ENCODE measurements at regions not wholly inside any gene's neighbourhood (a gene's known extent, or its start where the extent isn't known, plus 50 kb on each side); places are given as distances from the start of the nearest gene placed in this dataset.

- no peak for DNase-seq
Observed at GRCh38 chr2:42850016-42850805, 57.8 kb upstream of the HAAO start.

GRCh38 chr2:42849311-42849710 is 56.9 kb upstream of the HAAO start:
- DNase-seq: no peak

GRCh38 chr2:42848726-42849290 is 56.4 kb upstream of the HAAO start:
- no peak for DNase-seq

- no peak for DNase-seq
Observed at GRCh38 chr2:42848265-42848664, 55.9 kb upstream of the HAAO start.

GRCh38 chr2:42847596-42848151 is 55.3 kb upstream of the HAAO start:
- DNase-seq: no peak

- no peak for DNase-seq
Observed at GRCh38 chr2:42846932-42847595, 54.7 kb upstream of the HAAO start.

- no peak for DNase-seq
Observed at GRCh38 chr2:42846026-42846425, 53.6 kb upstream of the HAAO start.

- DNase-seq: no peak
Observed at GRCh38 chr2:42844901-42845821, 52.8 kb upstream of the HAAO start.

GRCh38 chr2:42844366-42844765 is 52.0 kb upstream of the HAAO start:
- no peak for DNase-seq

- DNase-seq: no peak
Observed at GRCh38 chr2:42843611-42844010, 51.2 kb upstream of the HAAO start.

GRCh38 chr2:42843131-42843530 is 50.7 kb upstream of the HAAO start:
- no peak for DNase-seq

- DNase-seq: peak; percentile 30
Observed at GRCh38 chr2:42842466-42842865, 50.1 kb upstream of the HAAO start.

Measured in fibroblast of skin of back (primary cell).